GM23338 (cell line): ENCODE measurements at regions not wholly inside any gene's neighbourhood (a gene's known extent, or its start where the extent isn't known, plus 50 kb on each side); places are given as distances from the start of the nearest gene placed in this dataset.
"Not testable (repeated sequence)": the region's sequence is repeated elsewhere in the genome, so short reads cannot be mapped to it uniquely, and the experiment has no call there.

Experiments
- ATAC-seq: fragments of 200-7000 bp; cut with Tn5 transposase; 3 replicates; pipeline ENCODE4 v1.9.1; 2020
- DNase-seq: peaks from one replicate; pipeline ENCODE4 v3.0.0-alpha.2; 2015; ENCODE audit warnings: low spot score
- H2AFZ ChIP-seq: fragments of 200-600 bp; sonication (generic); 2 replicates; pipeline ENCODE4 v1.8.0; 2016; ENCODE audit warnings: antibody characterized with exemption, mild to moderate bottlenecking, moderate library complexity
- H3F3A ChIP-seq: fragments of 200-600 bp; sonication (generic); replicated peaks from 2 replicates; pipeline ENCODE4 v1.8.0; 2017; ENCODE audit warnings: antibody characterized with exemption, mixed run types, low read depth
- H3K27ac ChIP-seq: fragments of 200-600 bp; sonication (generic); 2 replicates; pipeline ENCODE4 v1.6.1; 2016; ENCODE audit warnings: low read depth
- H3K27me3 ChIP-seq: fragments of 200-600 bp; sonication (generic); 2 replicates; pipeline ENCODE4 v1.8.0; 2016; ENCODE audit warnings: mild to moderate bottlenecking, mixed run types, moderate library complexity; ENCODE audit not compliant: insufficient read depth
- H3K36me3 ChIP-seq: fragments of 200-600 bp; sonication (generic); 2 replicates; pipeline ENCODE4 v1.8.0; 2016; ENCODE audit warnings: mild to moderate bottlenecking; ENCODE audit not compliant: insufficient read depth
- H3K4me1 ChIP-seq: fragments of 200-600 bp; sonication (generic); 2 replicates; pipeline ENCODE4 v1.8.0; 2016; ENCODE audit warnings: mild to moderate bottlenecking, moderate library complexity; ENCODE audit not compliant: insufficient read depth
- H3K4me2 ChIP-seq: fragments of 200-600 bp; sonication (generic); 2 replicates; pipeline ENCODE4 v1.7.1; 2017; ENCODE audit warnings: mixed run types
- H3K4me3 ChIP-seq: fragments of 200-600 bp; sonication (generic); 2 replicates; pipeline ENCODE4 v1.6.1; 2016; ENCODE audit warnings: mixed run types
- H3K79me2 ChIP-seq: fragments of 200-600 bp; sonication (generic); replicated peaks from 2 replicates; pipeline ENCODE4 v1.8.0; 2017; ENCODE audit warnings: mild to moderate bottlenecking; ENCODE audit not compliant: insufficient read depth
- H3K9me2 ChIP-seq: fragments of 200-600 bp; sonication (generic); 2 replicates; pipeline ENCODE4 v1.8.0; 2017; ENCODE audit not compliant: insufficient read depth
- H4K20me1 ChIP-seq: fragments of 200-600 bp; sonication (generic); replicated peaks from 2 replicates; pipeline ENCODE4 v1.8.0; 2017; ENCODE audit warnings: mild to moderate bottlenecking; ENCODE audit not compliant: insufficient read depth
- H3K27ac Mint-ChIP-seq: 2 replicates; pipeline ENCODE4 v1.8.0; 2020; ENCODE audit warnings: inconsistent platforms, mild to moderate bottlenecking, moderate library complexity, mixed read lengths
- H3K27me3 Mint-ChIP-seq: 3 replicates; pipeline ENCODE4 v1.8.0; 2022; ENCODE audit warnings: low read depth, mild to moderate bottlenecking, moderate library complexity, mixed read lengths, inconsistent platforms; ENCODE audit not compliant: insufficient read depth, poor library complexity
- H3K36me3 Mint-ChIP-seq: 3 replicates; pipeline ENCODE4 v1.8.0; 2021; ENCODE audit warnings: low read depth, mild to moderate bottlenecking, inconsistent platforms, moderate library complexity, mixed read lengths
- H3K4me1 Mint-ChIP-seq: 3 replicates; pipeline ENCODE4 v1.8.0; 2020; ENCODE audit warnings: mild to moderate bottlenecking, inconsistent platforms, mixed read lengths
- H3K4me3 Mint-ChIP-seq: 3 replicates; pipeline ENCODE4 v1.8.0; 2021; ENCODE audit warnings: moderate library complexity, mild to moderate bottlenecking, inconsistent platforms, mixed read lengths
- H3K9me3 Mint-ChIP-seq: 3 replicates; pipeline ENCODE4 v1.8.0; 2020; ENCODE audit warnings: moderate library complexity, mild to moderate bottlenecking, inconsistent platforms, mixed read lengths
- EZH2phosphoT487 ChIP-seq: fragments of 200-600 bp; sonication (generic); IDR thresholded peaks from one replicate; pipeline ENCODE4 v1.8.1; 2018; ENCODE audit warnings: antibody characterized with exemption; ENCODE audit not compliant: unreplicated experiment
- NANOG ChIP-seq: IDR thresholded peaks from 2 replicates; pipeline ENCODE4 v1.6.1; 2016; ENCODE audit warnings: antibody characterized with exemption, borderline replicate concordance
- STAT1 ChIP-seq: IDR thresholded peaks from one replicate; pipeline ENCODE4 v1.6.1; 2016; ENCODE audit warnings: antibody characterized with exemption; ENCODE audit not compliant: unreplicated experiment
- ZNF331 ChIP-seq: fragments of 250-450 bp; sonication (Bioruptor Pico); IDR thresholded peaks from 2 replicates; pipeline ENCODE4 v1.5.0; 2020; ENCODE audit warnings: low read depth, mild to moderate bottlenecking, moderate library complexity
- TF ChIP-seq, protein P1 (sequence below): fragments of 250-450 bp; sonication (Bioruptor Pico); IDR thresholded peaks from 2 replicates; pipeline ENCODE4 v1.5.0; 2020; ENCODE audit warnings: mild to moderate bottlenecking, moderate library complexity
- TF ChIP-seq, protein P2 (sequence below), 2 experiments: fragments of 200-600 bp in 1 of 2; sonication (generic) in 1 of 2; conservative IDR thresholded peaks; 2 replicates each; pipeline versions ENCODE4 v1.5.1 to v1.6.1; 2016 to 2017; ENCODE audit warnings: antibody characterized with exemption in 2 of 2, low read depth in 2 of 2, mild to moderate bottlenecking in 2 of 2, moderate library complexity in 1 of 2
- TF ChIP-seq, protein P3 (sequence below): IDR thresholded peaks from 2 replicates; pipeline ENCODE4 v1.6.1; 2016; ENCODE audit warnings: antibody characterized with exemption

DNA sequence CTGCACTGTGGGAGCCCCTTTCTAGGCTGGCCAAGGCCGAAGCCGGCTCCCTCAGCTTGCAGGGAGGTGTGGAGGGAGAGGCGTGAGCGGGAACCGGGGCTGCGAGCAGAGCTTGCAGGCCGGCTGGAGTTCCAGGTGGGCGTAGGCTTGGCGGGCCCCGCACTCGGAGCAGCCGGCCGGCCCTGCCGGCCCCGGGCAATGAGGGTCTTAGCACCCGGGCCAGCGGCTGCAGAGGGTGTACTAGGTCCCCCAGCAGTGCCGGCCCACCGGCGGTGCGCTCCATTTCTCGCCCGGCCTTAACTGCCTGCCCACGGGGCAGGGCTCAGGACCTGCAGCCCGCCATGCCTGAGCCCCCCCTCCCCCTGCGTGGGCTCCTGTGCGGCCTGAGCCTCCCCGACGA lies 86.1 kb upstream of the SPEF2 start:
- not testable (repeated sequence) for ATAC-seq, H3K27me3 Mint-ChIP-seq, H3K36me3 ChIP-seq

GRCh38 chr5:35518104-35518503 lies 99.6 kb upstream of the SPEF2 start:
- H3K9me2 ChIP-seq, result peaks cover 3% of the 10 kb centered on the region; the same call in 1 of the 2 replicates

More for the DNA sequence above, 86.1 kb upstream of the SPEF2 start:
- H3K27me3 ChIP-seq, H3K4me2 ChIP-seq, H3F3A ChIP-seq, H3K27ac Mint-ChIP-seq, H3K4me3 ChIP-seq, H3K4me3 Mint-ChIP-seq, H3K27ac ChIP-seq, H3K4me1 ChIP-seq, H3K79me2 ChIP-seq, DNase-seq, H2AFZ ChIP-seq, H3K36me3 Mint-ChIP-seq, H3K4me1 Mint-ChIP-seq, H4K20me1 ChIP-seq: not testable (repeated sequence)
- H3K9me2 ChIP-seq, result peaks cover 15% of the 10 kb centered on the region; the same call in 1 of the 2 replicates
- peaks cover 11% of the 10 kb centered on the region for H3K9me3 Mint-ChIP-seq

DNA sequence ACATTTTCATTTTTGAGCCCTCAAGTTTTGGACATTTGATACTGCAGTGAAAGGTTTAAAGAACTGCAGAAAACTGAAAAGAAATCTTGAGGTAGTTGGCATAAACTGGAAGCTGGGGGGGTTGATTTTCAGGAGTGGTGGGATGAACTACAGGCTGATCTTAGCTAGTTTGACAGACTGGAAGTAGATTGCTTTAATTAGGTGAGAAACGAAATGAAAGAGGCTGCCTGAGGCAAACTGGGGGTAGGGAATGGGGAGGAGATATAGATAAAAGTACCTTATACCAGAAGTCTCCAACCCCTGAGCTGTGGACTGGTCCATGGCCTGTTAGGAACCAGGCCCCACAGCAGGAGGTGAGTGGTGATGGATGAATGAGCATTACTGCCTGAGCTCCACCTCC lies 101.4 kb upstream of the SPEF2 start:
- H3K9me3 Mint-ChIP-seq, result peaks cover 2% of the 10 kb centered on the region; the same call in 2 of the 3 replicates
- no peaks in the 10 kb centered on the region for H3K4me1 ChIP-seq
- H3K4me2 ChIP-seq, result no peak overlapping the region
- ATAC-seq (no peak), DNase-seq (no peak)
- no peak overlapping the region for H3K27ac Mint-ChIP-seq
- H3K79me2 ChIP-seq, result no peaks in the 10 kb centered on the region
- no peaks in the 10 kb centered on the region for H3K36me3 ChIP-seq
- peaks cover 6% of the 10 kb centered on the region; the same call in 1 of the 2 replicates for H3K9me2 ChIP-seq
- H3K27me3 Mint-ChIP-seq, result no peaks in the 10 kb centered on the region
- H3K4me1 Mint-ChIP-seq, result no peaks in the 10 kb centered on the region
- H3K4me3 ChIP-seq, result no peak overlapping the region
- H3K4me3 Mint-ChIP-seq, result no peak overlapping the region
- H3K36me3 Mint-ChIP-seq, result no peaks in the 10 kb centered on the region
- H4K20me1 ChIP-seq, result no peaks in the 10 kb centered on the region
- H3F3A ChIP-seq, result no peaks in the 10 kb centered on the region
- no peaks in the 10 kb centered on the region for H3K27me3 ChIP-seq
- H3K27ac ChIP-seq, result no peak overlapping the region
- H2AFZ ChIP-seq, result no peak overlapping the region
- TF ChIP-seq NANOG, result no peak
- TF ChIP-seq, protein P1, sequence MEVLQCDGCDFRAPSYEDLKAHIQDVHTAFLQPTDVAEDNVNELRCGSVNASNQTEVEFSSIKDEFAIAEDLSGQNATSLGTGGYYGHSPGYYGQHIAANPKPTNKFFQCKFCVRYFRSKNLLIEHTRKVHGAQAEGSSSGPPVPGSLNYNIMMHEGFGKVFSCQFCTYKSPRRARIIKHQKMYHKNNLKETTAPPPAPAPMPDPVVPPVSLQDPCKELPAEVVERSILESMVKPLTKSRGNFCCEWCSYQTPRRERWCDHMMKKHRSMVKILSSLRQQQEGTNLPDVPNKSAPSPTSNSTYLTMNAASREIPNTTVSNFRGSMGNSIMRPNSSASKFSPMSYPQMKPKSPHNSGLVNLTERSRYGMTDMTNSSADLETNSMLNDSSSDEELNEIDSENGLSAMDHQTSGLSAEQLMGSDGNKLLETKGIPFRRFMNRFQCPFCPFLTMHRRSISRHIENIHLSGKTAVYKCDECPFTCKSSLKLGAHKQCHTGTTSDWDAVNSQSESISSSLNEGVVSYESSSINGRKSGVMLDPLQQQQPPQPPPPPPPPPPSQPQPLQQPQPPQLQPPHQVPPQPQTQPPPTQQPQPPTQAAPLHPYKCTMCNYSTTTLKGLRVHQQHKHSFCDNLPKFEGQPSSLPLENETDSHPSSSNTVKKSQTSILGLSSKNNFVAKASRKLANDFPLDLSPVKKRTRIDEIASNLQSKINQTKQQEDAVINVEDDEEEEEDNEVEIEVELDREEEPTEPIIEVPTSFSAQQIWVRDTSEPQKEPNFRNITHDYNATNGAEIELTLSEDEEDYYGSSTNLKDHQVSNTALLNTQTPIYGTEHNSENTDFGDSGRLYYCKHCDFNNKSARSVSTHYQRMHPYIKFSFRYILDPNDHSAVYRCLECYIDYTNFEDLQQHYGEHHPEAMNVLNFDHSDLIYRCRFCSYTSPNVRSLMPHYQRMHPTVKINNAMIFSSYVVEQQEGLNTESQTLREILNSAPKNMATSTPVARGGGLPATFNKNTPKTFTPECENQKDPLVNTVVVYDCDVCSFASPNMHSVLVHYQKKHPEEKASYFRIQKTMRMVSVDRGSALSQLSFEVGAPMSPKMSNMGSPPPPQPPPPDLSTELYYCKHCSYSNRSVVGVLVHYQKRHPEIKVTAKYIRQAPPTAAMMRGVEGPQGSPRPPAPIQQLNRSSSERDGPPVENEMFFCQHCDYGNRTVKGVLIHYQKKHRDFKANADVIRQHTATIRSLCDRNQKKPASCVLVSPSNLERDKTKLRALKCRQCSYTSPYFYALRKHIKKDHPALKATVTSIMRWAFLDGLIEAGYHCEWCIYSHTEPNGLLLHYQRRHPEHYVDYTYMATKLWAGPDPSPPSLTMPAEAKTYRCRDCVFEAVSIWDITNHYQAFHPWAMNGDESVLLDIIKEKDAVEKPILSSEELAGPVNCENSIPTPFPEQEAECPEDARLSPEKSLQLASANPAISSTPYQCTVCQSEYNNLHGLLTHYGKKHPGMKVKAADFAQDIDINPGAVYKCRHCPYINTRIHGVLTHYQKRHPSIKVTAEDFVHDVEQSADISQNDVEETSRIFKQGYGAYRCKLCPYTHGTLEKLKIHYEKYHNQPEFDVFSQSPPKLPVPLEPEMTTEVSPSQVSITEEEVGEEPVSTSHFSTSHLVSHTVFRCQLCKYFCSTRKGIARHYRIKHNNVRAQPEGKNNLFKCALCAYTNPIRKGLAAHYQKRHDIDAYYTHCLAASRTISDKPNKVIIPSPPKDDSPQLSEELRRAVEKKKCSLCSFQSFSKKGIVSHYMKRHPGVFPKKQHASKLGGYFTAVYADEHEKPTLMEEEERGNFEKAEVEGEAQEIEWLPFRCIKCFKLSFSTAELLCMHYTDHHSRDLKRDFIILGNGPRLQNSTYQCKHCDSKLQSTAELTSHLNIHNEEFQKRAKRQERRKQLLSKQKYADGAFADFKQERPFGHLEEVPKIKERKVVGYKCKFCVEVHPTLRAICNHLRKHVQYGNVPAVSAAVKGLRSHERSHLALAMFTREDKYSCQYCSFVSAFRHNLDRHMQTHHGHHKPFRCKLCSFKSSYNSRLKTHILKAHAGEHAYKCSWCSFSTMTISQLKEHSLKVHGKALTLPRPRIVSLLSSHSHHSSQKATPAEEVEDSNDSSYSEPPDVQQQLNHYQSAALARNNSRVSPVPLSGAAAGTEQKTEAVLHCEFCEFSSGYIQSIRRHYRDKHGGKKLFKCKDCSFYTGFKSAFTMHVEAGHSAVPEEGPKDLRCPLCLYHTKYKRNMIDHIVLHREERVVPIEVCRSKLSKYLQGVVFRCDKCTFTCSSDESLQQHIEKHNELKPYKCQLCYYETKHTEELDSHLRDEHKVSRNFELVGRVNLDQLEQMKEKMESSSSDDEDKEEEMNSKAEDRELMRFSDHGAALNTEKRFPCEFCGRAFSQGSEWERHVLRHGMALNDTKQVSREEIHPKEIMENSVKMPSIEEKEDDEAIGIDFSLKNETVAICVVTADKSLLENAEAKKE (CRISPR knock-in tag), result no peak
- TF ChIP-seq EZH2phosphoT487, result no peak

More at GRCh38 chr5:35518104-35518503, 99.6 kb upstream of the SPEF2 start:
- no peak for ATAC-seq
- Mint-ChIP-seq H3K27ac (no peak overlapping the region), H3K36me3 (no peaks in the 10 kb centered on the region), H3K27me3 (no peaks in the 10 kb centered on the region), H3K4me1 (no peaks in the 10 kb centered on the region), H3K4me3 (no peak overlapping the region), H3K9me3 (peaks cover 2% of the 10 kb centered on the region; the same call in 2 of the 3 replicates)
- no peaks in the 10 kb centered on the region for H3K79me2 ChIP-seq
- H3K36me3 ChIP-seq, result no peaks in the 10 kb centered on the region
- no peak for DNase-seq
- H3K27ac ChIP-seq, result no peak overlapping the region
- no peaks in the 10 kb centered on the region for H3F3A ChIP-seq
- H3K27me3 ChIP-seq, result no peaks in the 10 kb centered on the region
- H2AFZ ChIP-seq, result no peak overlapping the region
- no peak overlapping the region for H3K4me3 ChIP-seq
- no peaks in the 10 kb centered on the region for H3K4me1 ChIP-seq
- TF ChIP-seq, protein P2, sequence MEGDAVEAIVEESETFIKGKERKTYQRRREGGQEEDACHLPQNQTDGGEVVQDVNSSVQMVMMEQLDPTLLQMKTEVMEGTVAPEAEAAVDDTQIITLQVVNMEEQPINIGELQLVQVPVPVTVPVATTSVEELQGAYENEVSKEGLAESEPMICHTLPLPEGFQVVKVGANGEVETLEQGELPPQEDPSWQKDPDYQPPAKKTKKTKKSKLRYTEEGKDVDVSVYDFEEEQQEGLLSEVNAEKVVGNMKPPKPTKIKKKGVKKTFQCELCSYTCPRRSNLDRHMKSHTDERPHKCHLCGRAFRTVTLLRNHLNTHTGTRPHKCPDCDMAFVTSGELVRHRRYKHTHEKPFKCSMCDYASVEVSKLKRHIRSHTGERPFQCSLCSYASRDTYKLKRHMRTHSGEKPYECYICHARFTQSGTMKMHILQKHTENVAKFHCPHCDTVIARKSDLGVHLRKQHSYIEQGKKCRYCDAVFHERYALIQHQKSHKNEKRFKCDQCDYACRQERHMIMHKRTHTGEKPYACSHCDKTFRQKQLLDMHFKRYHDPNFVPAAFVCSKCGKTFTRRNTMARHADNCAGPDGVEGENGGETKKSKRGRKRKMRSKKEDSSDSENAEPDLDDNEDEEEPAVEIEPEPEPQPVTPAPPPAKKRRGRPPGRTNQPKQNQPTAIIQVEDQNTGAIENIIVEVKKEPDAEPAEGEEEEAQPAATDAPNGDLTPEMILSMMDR (conservative IDR thresholded peaks at IDR 0.05; ENCODE audit: low read depth in 2 of 2), result no peak
- TF ChIP-seq STAT1 (no peak), ZNF331 (CRISPR knock-in tag) (no peak)
- TF ChIP-seq, protein P3, sequence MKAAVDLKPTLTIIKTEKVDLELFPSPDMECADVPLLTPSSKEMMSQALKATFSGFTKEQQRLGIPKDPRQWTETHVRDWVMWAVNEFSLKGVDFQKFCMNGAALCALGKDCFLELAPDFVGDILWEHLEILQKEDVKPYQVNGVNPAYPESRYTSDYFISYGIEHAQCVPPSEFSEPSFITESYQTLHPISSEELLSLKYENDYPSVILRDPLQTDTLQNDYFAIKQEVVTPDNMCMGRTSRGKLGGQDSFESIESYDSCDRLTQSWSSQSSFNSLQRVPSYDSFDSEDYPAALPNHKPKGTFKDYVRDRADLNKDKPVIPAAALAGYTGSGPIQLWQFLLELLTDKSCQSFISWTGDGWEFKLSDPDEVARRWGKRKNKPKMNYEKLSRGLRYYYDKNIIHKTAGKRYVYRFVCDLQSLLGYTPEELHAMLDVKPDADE, result no peak
- H4K20me1 ChIP-seq, result no peaks in the 10 kb centered on the region
- H3K4me2 ChIP-seq, result no peak overlapping the region
